ENCODE measurements at regions not wholly inside any gene's neighbourhood (a gene's known extent, or its start where the extent isn't known, plus 50 kb on each side); places are given as distances from the start of the nearest gene placed in this dataset.
"Not testable (repeated sequence)": the region's sequence is repeated elsewhere in the genome, so short reads cannot be mapped to it uniquely, and the experiment has no call there.

GRCh38 chr2:64745562-64745961, 91.8 kb upstream of the SERTAD2 start:
- Histone ChIP-seq H3K36me3 (ENCODE audit: control insufficient read depth, low read depth, low read length) (no peaks in the 10 kb centered on the region), H3K4me1 (ENCODE audit: control insufficient read depth, low read depth, low read length) (no peaks in the 10 kb centered on the region), H3K4me3 (ENCODE audit: low read length) (no peak overlapping the region), H3K9me3 (ENCODE audit: control insufficient read depth, low read depth, low read length) (no peaks in the 10 kb centered on the region), H3K9ac (ENCODE audit: low read length) (no peak overlapping the region), H3K27me3 (ENCODE audit: control insufficient read depth, insufficient read depth, low read length) (peaks cover 17% of the 10 kb centered on the region), H3K27ac (ENCODE audit: low read length) (no peak overlapping the region)

- H3K27me3 ChIP-seq (ENCODE audit: control insufficient read depth, insufficient read depth, low read length) = peaks cover 26% of the 10 kb centered on the region
- not testable (repeated sequence) for H3K4me3 ChIP-seq (ENCODE audit: low read length); H3K9me3 ChIP-seq (ENCODE audit: control insufficient read depth, low read depth, low read length); H3K27ac ChIP-seq (ENCODE audit: low read length); H3K9ac ChIP-seq (ENCODE audit: low read length); H3K4me1 ChIP-seq (ENCODE audit: control insufficient read depth, low read depth, low read length); H3K36me3 ChIP-seq (ENCODE audit: control insufficient read depth, low read depth, low read length)
Observed at GRCh38 chr2:64747690-64748091, 94.0 kb upstream of the SERTAD2 start.

- Histone ChIP-seq H3K27me3 (ENCODE audit: control insufficient read depth, insufficient read depth, low read length) (peaks cover 28% of the 10 kb centered on the region), H3K27ac (ENCODE audit: low read length) (no peak overlapping the region), H3K9ac (ENCODE audit: low read length) (no peak overlapping the region), H3K9me3 (ENCODE audit: control insufficient read depth, low read depth, low read length) (no peaks in the 10 kb centered on the region), H3K36me3 (ENCODE audit: control insufficient read depth, low read depth, low read length) (no peaks in the 10 kb centered on the region), H3K4me1 (ENCODE audit: control insufficient read depth, low read depth, low read length) (peaks cover 4% of the 10 kb centered on the region), H3K4me3 (ENCODE audit: low read length) (no peak overlapping the region)
Observed at GRCh38 chr2:64748147-64748546, 94.4 kb upstream of the SERTAD2 start.

- Histone ChIP-seq H3K9me3 (ENCODE audit: control insufficient read depth, low read depth, low read length) (no peaks in the 10 kb centered on the region), H3K4me1 (ENCODE audit: control insufficient read depth, low read depth, low read length) (peaks cover 4% of the 10 kb centered on the region), H3K4me3 (ENCODE audit: low read length) (no peak overlapping the region), H3K9ac (ENCODE audit: low read length) (no peak overlapping the region), H3K27ac (ENCODE audit: low read length) (no peak overlapping the region), H3K36me3 (ENCODE audit: control insufficient read depth, low read depth, low read length) (no peaks in the 10 kb centered on the region), H3K27me3 (ENCODE audit: control insufficient read depth, insufficient read depth, low read length) (peaks cover 28% of the 10 kb centered on the region)
Observed at GRCh38 chr2:64748561-64748960, 94.8 kb upstream of the SERTAD2 start.

- Histone ChIP-seq H3K4me3 (ENCODE audit: low read length) (peak overlapping the region; percentile 85), H3K4me1 (ENCODE audit: control insufficient read depth, low read depth, low read length) (peaks cover 4% of the 10 kb centered on the region), H3K9ac (ENCODE audit: low read length) (peak overlapping the region; percentile 54), H3K27ac (ENCODE audit: low read length) (no peak overlapping the region), H3K27me3 (ENCODE audit: control insufficient read depth, insufficient read depth, low read length) (peaks cover 28% of the 10 kb centered on the region), H3K9me3 (ENCODE audit: control insufficient read depth, low read depth, low read length) (no peaks in the 10 kb centered on the region), H3K36me3 (ENCODE audit: control insufficient read depth, low read depth, low read length) (no peaks in the 10 kb centered on the region)
Observed at GRCh38 chr2:64749446-64749845, 95.7 kb upstream of the SERTAD2 start.

- peaks cover 4% of the 10 kb centered on the region for H3K4me1 ChIP-seq (ENCODE audit: control insufficient read depth, low read depth, low read length)
- H3K27ac ChIP-seq (ENCODE audit: low read length) = no peak overlapping the region
Observed at GRCh38 chr2:64750001-64750816, 96.5 kb upstream of the SERTAD2 start.

GRCh38 chr2:64750817-64751285, 97.1 kb upstream of the SERTAD2 start:
- H3K9me3 ChIP-seq (ENCODE audit: control insufficient read depth, low read depth, low read length) = no peaks in the 10 kb centered on the region
- H3K27ac ChIP-seq (ENCODE audit: low read length) = no peak overlapping the region
- peak overlapping the region; percentile 85 for H3K4me3 ChIP-seq (ENCODE audit: low read length)
- H3K9ac ChIP-seq (ENCODE audit: low read length) = peak overlapping the region; percentile 54
- peaks cover 4% of the 10 kb centered on the region for H3K4me1 ChIP-seq (ENCODE audit: control insufficient read depth, low read depth, low read length)
- H3K36me3 ChIP-seq (ENCODE audit: control insufficient read depth, low read depth, low read length) = no peaks in the 10 kb centered on the region
- peaks cover 28% of the 10 kb centered on the region for H3K27me3 ChIP-seq (ENCODE audit: control insufficient read depth, insufficient read depth, low read length)

More at GRCh38 chr2:64750001-64750816, 96.5 kb upstream of the SERTAD2 start:
- no peaks in the 10 kb centered on the region for H3K36me3 ChIP-seq (ENCODE audit: control insufficient read depth, low read depth, low read length)
- H3K4me3 ChIP-seq (ENCODE audit: low read length) = peak overlapping the region; percentile 85
- H3K9me3 ChIP-seq (ENCODE audit: control insufficient read depth, low read depth, low read length) = no peaks in the 10 kb centered on the region
- H3K9ac ChIP-seq (ENCODE audit: low read length) = peak overlapping the region; percentile 54
- H3K27me3 ChIP-seq (ENCODE audit: control insufficient read depth, insufficient read depth, low read length) = peaks cover 28% of the 10 kb centered on the region

GRCh38 chr2:64751286-64752260, 97.9 kb upstream of the SERTAD2 start:
- no peaks in the 10 kb centered on the region for H3K36me3 ChIP-seq (ENCODE audit: control insufficient read depth, low read depth, low read length)
- no peak overlapping the region for H3K27ac ChIP-seq (ENCODE audit: low read length)
- peaks cover 4% of the 10 kb centered on the region for H3K4me1 ChIP-seq (ENCODE audit: control insufficient read depth, low read depth, low read length)
- no peaks in the 10 kb centered on the region for H3K9me3 ChIP-seq (ENCODE audit: control insufficient read depth, low read depth, low read length)
- peak overlapping the region; percentile 64 for H3K4me3 ChIP-seq (ENCODE audit: low read length)
- H3K9ac ChIP-seq (ENCODE audit: low read length) = peak overlapping the region; percentile 30
- H3K27me3 ChIP-seq (ENCODE audit: control insufficient read depth, insufficient read depth, low read length) = peaks cover 28% of the 10 kb centered on the region

GRCh38 chr2:64753399-64753798, 99.7 kb upstream of the SERTAD2 start:
- Histone ChIP-seq H3K9ac (ENCODE audit: low read length) (no peak overlapping the region), H3K9me3 (ENCODE audit: control insufficient read depth, low read depth, low read length) (no peaks in the 10 kb centered on the region), H3K4me3 (ENCODE audit: low read length) (no peak overlapping the region)

GRCh38 chr2:64754570-64754969, 100.9 kb upstream of the SERTAD2 start:
- Histone ChIP-seq H3K36me3 (ENCODE audit: control insufficient read depth, low read depth, low read length) (no peaks in the 10 kb centered on the region), H3K4me3 (ENCODE audit: low read length) (no peak overlapping the region), H3K4me1 (ENCODE audit: control insufficient read depth, low read depth, low read length) (peaks cover 4% of the 10 kb centered on the region), H3K9me3 (ENCODE audit: control insufficient read depth, low read depth, low read length) (no peaks in the 10 kb centered on the region), H3K27me3 (ENCODE audit: control insufficient read depth, insufficient read depth, low read length) (peaks cover 14% of the 10 kb centered on the region), H3K27ac (ENCODE audit: low read length) (no peak overlapping the region), H3K9ac (ENCODE audit: low read length) (no peak overlapping the region)

More at GRCh38 chr2:64753399-64753798, 99.7 kb upstream of the SERTAD2 start:
- Histone ChIP-seq H3K27me3 (ENCODE audit: control insufficient read depth, insufficient read depth, low read length) (peaks cover 26% of the 10 kb centered on the region), H3K27ac (ENCODE audit: low read length) (no peak overlapping the region), H3K36me3 (ENCODE audit: control insufficient read depth, low read depth, low read length) (no peaks in the 10 kb centered on the region), H3K4me1 (ENCODE audit: control insufficient read depth, low read depth, low read length) (peaks cover 4% of the 10 kb centered on the region)

GRCh38 chr2:64757126-64757525, 103.4 kb upstream of the SERTAD2 start:
- peaks cover 1% of the 10 kb centered on the region for H3K4me1 ChIP-seq (ENCODE audit: control insufficient read depth, low read depth, low read length)
- H3K9ac ChIP-seq (ENCODE audit: low read length) = no peak overlapping the region
- no peaks in the 10 kb centered on the region for H3K36me3 ChIP-seq (ENCODE audit: control insufficient read depth, low read depth, low read length)
- H3K27ac ChIP-seq (ENCODE audit: low read length) = no peak overlapping the region
- H3K4me3 ChIP-seq (ENCODE audit: low read length) = no peak overlapping the region
- no peaks in the 10 kb centered on the region for H3K9me3 ChIP-seq (ENCODE audit: control insufficient read depth, low read depth, low read length)
- peaks cover 7% of the 10 kb centered on the region for H3K27me3 ChIP-seq (ENCODE audit: control insufficient read depth, insufficient read depth, low read length)
